ENCODE measurements at regions not wholly inside any gene's neighbourhood (a gene's known extent, or its start where the extent isn't known, plus 50 kb on each side); places are given as distances from the start of the nearest gene placed in this dataset.

DNA sequence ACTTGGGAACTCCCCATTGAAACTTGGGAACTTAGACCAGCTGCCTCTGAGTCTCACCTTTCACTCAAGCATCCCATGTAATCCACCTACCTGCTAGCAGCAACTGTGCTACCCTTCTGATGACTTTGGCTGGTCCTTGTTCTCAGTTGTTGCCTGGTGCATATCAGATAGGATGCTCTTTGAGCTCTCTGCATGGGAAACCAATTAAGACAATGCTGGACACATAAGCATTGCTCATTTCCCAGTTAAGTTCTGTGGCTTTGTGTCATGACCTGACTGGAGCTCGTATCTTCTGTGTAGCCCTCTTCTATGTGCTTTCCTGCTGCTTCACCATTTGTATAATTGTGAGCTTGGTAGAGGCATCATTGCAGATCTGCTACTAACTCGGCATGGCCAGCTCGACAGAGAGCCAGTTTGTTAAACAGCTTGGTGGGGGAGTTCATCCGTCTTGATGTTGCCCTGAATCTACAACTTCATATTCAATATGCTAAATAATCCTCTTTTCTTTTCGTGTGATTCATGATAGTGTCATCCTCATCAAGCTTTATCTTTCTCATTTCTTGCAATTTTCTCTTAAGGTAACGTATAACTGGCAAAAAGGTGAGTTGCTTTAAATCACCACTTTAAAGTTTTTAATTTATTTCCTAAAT lies 447.5 kb upstream of the SLC14A2 start:
- TF ChIP-seq GATA3 (IDR thresholded peaks at IDR 0.05; ENCODE audit: low read depth, low read length) (no peak), GATA2 (IDR thresholded peaks at IDR 0.05; ENCODE audit: low read depth, low read length) (no peak)
